ENCODE measurements at regions not wholly inside any gene's neighbourhood (a gene's known extent, or its start where the extent isn't known, plus 50 kb on each side); places are given as distances from the start of the nearest gene placed in this dataset.

DNA sequence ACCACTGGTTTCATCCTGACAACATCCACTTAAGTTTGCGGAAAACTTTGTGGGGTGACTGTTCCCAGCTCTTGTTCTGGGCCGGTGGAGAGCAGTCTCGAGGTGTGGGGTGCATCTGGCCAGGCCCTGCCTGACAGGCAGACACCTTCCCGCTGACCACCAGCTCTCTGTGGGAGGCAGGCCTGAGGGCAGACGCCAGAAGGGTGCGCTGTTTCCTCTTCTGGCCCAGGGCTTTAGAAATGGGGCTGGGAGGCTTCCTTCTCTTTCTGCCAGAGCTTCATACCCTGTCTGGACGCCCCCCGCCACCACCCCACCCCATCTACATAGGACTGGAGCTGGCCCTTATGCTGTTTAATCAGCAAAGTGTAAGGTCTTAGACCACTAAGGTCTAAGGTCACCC, 263.8 kb downstream of the LOXHD1 start (continued):
- TF ChIP-seq, protein P1, sequence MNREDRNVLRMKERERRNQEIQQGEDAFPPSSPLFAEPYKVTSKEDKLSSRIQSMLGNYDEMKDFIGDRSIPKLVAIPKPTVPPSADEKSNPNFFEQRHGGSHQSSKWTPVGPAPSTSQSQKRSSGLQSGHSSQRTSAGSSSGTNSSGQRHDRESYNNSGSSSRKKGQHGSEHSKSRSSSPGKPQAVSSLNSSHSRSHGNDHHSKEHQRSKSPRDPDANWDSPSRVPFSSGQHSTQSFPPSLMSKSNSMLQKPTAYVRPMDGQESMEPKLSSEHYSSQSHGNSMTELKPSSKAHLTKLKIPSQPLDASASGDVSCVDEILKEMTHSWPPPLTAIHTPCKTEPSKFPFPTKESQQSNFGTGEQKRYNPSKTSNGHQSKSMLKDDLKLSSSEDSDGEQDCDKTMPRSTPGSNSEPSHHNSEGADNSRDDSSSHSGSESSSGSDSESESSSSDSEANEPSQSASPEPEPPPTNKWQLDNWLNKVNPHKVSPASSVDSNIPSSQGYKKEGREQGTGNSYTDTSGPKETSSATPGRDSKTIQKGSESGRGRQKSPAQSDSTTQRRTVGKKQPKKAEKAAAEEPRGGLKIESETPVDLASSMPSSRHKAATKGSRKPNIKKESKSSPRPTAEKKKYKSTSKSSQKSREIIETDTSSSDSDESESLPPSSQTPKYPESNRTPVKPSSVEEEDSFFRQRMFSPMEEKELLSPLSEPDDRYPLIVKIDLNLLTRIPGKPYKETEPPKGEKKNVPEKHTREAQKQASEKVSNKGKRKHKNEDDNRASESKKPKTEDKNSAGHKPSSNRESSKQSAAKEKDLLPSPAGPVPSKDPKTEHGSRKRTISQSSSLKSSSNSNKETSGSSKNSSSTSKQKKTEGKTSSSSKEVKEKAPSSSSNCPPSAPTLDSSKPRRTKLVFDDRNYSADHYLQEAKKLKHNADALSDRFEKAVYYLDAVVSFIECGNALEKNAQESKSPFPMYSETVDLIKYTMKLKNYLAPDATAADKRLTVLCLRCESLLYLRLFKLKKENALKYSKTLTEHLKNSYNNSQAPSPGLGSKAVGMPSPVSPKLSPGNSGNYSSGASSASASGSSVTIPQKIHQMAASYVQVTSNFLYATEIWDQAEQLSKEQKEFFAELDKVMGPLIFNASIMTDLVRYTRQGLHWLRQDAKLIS (CRISPR knock-in tag; IDR thresholded peaks at IDR 0.05): no peak
- TF ChIP-seq ARID1B (IDR thresholded peaks at IDR 0.05): no peak
- TF ChIP-seq PHB2 (IDR thresholded peaks at IDR 0.05; ENCODE audit: low read depth): no peak
- TF ChIP-seq, protein P2, sequence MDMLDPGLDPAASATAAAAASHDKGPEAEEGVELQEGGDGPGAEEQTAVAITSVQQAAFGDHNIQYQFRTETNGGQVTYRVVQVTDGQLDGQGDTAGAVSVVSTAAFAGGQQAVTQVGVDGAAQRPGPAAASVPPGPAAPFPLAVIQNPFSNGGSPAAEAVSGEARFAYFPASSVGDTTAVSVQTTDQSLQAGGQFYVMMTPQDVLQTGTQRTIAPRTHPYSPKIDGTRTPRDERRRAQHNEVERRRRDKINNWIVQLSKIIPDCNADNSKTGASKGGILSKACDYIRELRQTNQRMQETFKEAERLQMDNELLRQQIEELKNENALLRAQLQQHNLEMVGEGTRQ (CRISPR knock-in tag; IDR thresholded peaks at IDR 0.05): no peak
- no peak for TF ChIP-seq SRSF9 (IDR thresholded peaks at IDR 0.05; ENCODE audit: borderline replicate concordance, low read depth, low read length)
- no peak for TF ChIP-seq SMARCB1 (IDR thresholded peaks at IDR 0.05; ENCODE audit: insufficient read length, low read depth)
- TF ChIP-seq, protein P3, sequence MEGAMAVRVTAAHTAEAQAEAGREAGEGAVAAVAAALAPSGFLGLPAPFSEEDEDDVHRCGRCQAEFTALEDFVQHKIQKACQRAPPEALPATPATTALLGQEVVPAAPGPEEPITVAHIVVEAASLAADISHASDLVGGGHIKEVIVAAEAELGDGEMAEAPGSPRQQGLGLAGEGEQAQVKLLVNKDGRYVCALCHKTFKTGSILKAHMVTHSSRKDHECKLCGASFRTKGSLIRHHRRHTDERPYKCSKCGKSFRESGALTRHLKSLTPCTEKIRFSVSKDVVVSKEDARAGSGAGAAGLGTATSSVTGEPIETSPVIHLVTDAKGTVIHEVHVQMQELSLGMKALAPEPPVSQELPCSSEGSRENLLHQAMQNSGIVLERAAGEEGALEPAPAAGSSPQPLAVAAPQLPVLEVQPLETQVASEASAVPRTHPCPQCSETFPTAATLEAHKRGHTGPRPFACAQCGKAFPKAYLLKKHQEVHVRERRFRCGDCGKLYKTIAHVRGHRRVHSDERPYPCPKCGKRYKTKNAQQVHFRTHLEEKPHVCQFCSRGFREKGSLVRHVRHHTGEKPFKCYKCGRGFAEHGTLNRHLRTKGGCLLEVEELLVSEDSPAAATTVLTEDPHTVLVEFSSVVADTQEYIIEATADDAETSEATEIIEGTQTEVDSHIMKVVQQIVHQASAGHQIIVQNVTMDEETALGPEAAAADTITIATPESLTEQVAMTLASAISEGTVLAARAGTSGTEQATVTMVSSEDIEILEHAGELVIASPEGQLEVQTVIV (CRISPR knock-in tag; IDR thresholded peaks at IDR 0.05; ENCODE audit: borderline replicate concordance): no peak
- no peak for TF ChIP-seq KHSRP (IDR thresholded peaks at IDR 0.05)
- no peak for TF ChIP-seq IFI16 (CRISPR knock-in tag; IDR thresholded peaks at IDR 0.05)
- no peak for TF ChIP-seq ZNF584 (CRISPR knock-in tag; IDR thresholded peaks at IDR 0.05; ENCODE audit: low read depth)
- TF ChIP-seq, protein P4, sequence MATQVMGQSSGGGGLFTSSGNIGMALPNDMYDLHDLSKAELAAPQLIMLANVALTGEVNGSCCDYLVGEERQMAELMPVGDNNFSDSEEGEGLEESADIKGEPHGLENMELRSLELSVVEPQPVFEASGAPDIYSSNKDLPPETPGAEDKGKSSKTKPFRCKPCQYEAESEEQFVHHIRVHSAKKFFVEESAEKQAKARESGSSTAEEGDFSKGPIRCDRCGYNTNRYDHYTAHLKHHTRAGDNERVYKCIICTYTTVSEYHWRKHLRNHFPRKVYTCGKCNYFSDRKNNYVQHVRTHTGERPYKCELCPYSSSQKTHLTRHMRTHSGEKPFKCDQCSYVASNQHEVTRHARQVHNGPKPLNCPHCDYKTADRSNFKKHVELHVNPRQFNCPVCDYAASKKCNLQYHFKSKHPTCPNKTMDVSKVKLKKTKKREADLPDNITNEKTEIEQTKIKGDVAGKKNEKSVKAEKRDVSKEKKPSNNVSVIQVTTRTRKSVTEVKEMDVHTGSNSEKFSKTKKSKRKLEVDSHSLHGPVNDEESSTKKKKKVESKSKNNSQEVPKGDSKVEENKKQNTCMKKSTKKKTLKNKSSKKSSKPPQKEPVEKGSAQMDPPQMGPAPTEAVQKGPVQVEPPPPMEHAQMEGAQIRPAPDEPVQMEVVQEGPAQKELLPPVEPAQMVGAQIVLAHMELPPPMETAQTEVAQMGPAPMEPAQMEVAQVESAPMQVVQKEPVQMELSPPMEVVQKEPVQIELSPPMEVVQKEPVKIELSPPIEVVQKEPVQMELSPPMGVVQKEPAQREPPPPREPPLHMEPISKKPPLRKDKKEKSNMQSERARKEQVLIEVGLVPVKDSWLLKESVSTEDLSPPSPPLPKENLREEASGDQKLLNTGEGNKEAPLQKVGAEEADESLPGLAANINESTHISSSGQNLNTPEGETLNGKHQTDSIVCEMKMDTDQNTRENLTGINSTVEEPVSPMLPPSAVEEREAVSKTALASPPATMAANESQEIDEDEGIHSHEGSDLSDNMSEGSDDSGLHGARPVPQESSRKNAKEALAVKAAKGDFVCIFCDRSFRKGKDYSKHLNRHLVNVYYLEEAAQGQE (IDR thresholded peaks at IDR 0.05; ENCODE audit: borderline replicate concordance): peak; percentile 64; the same call in 1 of the 2 replicates
- TF ChIP-seq, protein P4 (CRISPR knock-in tag; IDR thresholded peaks at IDR 0.05; ENCODE audit: low read depth): no peak
- no peak for TF ChIP-seq HEY1 (CRISPR knock-in tag; IDR thresholded peaks at IDR 0.05; ENCODE audit: borderline replicate concordance)
- no peak for TF ChIP-seq ADNP (tag; IDR thresholded peaks at IDR 0.05)
- no peak for TF ChIP-seq EP400 (IDR thresholded peaks at IDR 0.05)
